HL-60 (cell line): ENCODE measurements at regions not wholly inside any gene's neighbourhood (a gene's known extent, or its start where the extent isn't known, plus 50 kb on each side); places are given as distances from the start of the nearest gene placed in this dataset.

ENCODE experiments used
- POLR2AphosphoS5 ChIP-seq: IDR thresholded peaks from 2 replicates; pipeline ENCODE4 v1.6.1; 2012; ENCODE audit warnings: low read depth
- TF ChIP-seq, protein P1 (sequence below): IDR thresholded peaks from one replicate; pipeline ENCODE4 v1.5.1; 2011; ENCODE audit warnings: low read length, control low read depth, inconsistent platforms; ENCODE audit not compliant: insufficient read depth
- TF ChIP-seq, protein P2 (sequence below): IDR thresholded peaks from 2 replicates; pipeline ENCODE4 v1.6.1; 2012; ENCODE audit warnings: low read depth; ENCODE audit not compliant: insufficient replicate concordance

DNA sequence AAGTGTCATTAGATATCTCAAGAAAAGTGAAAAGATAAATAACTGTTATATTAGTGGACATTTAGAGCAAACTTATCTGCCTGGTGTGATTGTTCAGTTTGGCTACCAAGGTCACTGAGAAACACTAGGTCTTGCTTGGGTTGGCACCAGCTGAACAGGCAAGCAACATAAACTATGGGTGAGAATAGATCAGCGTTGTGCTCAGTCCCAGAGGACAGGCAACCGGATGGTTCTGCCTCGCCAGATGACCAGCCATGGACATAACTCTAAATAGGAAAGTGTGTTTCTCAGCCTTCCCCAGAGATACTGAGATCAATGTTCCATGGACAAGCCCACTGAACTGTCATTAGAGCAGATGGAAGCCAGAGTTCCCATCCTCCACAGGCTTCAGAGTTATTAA, 203.4 kb upstream of the VRK2 start:
- TF ChIP-seq POLR2AphosphoS5, result no peak
- TF ChIP-seq, protein P1, sequence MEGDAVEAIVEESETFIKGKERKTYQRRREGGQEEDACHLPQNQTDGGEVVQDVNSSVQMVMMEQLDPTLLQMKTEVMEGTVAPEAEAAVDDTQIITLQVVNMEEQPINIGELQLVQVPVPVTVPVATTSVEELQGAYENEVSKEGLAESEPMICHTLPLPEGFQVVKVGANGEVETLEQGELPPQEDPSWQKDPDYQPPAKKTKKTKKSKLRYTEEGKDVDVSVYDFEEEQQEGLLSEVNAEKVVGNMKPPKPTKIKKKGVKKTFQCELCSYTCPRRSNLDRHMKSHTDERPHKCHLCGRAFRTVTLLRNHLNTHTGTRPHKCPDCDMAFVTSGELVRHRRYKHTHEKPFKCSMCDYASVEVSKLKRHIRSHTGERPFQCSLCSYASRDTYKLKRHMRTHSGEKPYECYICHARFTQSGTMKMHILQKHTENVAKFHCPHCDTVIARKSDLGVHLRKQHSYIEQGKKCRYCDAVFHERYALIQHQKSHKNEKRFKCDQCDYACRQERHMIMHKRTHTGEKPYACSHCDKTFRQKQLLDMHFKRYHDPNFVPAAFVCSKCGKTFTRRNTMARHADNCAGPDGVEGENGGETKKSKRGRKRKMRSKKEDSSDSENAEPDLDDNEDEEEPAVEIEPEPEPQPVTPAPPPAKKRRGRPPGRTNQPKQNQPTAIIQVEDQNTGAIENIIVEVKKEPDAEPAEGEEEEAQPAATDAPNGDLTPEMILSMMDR, result no peak
- TF ChIP-seq, protein P2, sequence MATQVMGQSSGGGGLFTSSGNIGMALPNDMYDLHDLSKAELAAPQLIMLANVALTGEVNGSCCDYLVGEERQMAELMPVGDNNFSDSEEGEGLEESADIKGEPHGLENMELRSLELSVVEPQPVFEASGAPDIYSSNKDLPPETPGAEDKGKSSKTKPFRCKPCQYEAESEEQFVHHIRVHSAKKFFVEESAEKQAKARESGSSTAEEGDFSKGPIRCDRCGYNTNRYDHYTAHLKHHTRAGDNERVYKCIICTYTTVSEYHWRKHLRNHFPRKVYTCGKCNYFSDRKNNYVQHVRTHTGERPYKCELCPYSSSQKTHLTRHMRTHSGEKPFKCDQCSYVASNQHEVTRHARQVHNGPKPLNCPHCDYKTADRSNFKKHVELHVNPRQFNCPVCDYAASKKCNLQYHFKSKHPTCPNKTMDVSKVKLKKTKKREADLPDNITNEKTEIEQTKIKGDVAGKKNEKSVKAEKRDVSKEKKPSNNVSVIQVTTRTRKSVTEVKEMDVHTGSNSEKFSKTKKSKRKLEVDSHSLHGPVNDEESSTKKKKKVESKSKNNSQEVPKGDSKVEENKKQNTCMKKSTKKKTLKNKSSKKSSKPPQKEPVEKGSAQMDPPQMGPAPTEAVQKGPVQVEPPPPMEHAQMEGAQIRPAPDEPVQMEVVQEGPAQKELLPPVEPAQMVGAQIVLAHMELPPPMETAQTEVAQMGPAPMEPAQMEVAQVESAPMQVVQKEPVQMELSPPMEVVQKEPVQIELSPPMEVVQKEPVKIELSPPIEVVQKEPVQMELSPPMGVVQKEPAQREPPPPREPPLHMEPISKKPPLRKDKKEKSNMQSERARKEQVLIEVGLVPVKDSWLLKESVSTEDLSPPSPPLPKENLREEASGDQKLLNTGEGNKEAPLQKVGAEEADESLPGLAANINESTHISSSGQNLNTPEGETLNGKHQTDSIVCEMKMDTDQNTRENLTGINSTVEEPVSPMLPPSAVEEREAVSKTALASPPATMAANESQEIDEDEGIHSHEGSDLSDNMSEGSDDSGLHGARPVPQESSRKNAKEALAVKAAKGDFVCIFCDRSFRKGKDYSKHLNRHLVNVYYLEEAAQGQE, result no peak
